Nephron progenitor cell (in vitro differentiated cells): ENCODE measurements at regions not wholly inside any gene's neighbourhood (a gene's known extent, or its start where the extent isn't known, plus 50 kb on each side); places are given as distances from the start of the nearest gene placed in this dataset.

Experiments
- DNase-seq: peaks from one replicate; pipeline ENCODE4 v3.0.0; 2021
- H3K27ac Mint-ChIP-seq: 2 replicates; pipeline ENCODE4 v1.8.0; 2021; ENCODE audit warnings: mild to moderate bottlenecking, moderate library complexity, mixed read lengths
- H3K27me3 Mint-ChIP-seq: 2 replicates; pipeline ENCODE4 v1.8.0; 2021; ENCODE audit warnings: mild to moderate bottlenecking, low read depth, mixed read lengths; ENCODE audit not compliant: poor library complexity
- H3K36me3 Mint-ChIP-seq: 2 replicates; pipeline ENCODE4 v1.8.0; 2021; ENCODE audit warnings: low read depth, mixed read lengths
- H3K4me1 Mint-ChIP-seq: 2 replicates; pipeline ENCODE4 v1.8.0; 2021; ENCODE audit warnings: mixed read lengths
- H3K4me3 Mint-ChIP-seq: 2 replicates; pipeline ENCODE4 v1.8.0; 2021; ENCODE audit warnings: mild to moderate bottlenecking, moderate library complexity, mixed read lengths
- H3K9me3 Mint-ChIP-seq: 2 replicates; pipeline ENCODE4 v1.8.0; 2021; ENCODE audit warnings: mild to moderate bottlenecking, moderate library complexity, mixed read lengths
- TF ChIP-seq, protein P1 (sequence below): fragments of 200-600 bp; sonication (generic); IDR thresholded peaks from 2 replicates; pipeline ENCODE4 v1.5.0; 2021; ENCODE audit warnings: antibody characterized with exemption

DNA sequence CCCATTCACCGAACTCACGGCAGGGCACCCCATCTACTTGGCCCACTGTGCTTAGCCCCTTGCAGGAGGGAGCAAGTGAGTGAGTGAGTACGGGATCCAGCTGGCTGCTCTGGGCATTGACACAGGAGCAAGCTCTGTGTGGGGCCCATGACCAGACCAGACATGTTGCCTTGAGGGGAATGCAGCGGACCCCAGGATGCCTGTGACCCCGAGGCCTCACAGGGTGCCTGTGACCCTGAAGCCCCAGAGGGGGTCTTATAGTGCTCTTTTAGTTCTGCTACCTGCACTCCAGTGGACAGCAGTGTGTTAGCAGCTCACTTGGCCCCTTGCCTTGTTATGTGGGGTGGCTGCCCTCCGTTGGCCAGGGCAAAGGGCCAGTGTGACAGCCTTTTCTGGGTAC, 255.8 kb downstream of the ETNK1 start:
- Mint-ChIP-seq H3K27me3 (peaks cover 3% of the 10 kb centered on the region), H3K9me3 (no peaks in the 10 kb centered on the region), H3K27ac (no peak overlapping the region), H3K4me1 (no peaks in the 10 kb centered on the region), H3K36me3 (no peaks in the 10 kb centered on the region), H3K4me3 (no peak overlapping the region)
- DNase-seq, result no peak
- TF ChIP-seq, protein P1, sequence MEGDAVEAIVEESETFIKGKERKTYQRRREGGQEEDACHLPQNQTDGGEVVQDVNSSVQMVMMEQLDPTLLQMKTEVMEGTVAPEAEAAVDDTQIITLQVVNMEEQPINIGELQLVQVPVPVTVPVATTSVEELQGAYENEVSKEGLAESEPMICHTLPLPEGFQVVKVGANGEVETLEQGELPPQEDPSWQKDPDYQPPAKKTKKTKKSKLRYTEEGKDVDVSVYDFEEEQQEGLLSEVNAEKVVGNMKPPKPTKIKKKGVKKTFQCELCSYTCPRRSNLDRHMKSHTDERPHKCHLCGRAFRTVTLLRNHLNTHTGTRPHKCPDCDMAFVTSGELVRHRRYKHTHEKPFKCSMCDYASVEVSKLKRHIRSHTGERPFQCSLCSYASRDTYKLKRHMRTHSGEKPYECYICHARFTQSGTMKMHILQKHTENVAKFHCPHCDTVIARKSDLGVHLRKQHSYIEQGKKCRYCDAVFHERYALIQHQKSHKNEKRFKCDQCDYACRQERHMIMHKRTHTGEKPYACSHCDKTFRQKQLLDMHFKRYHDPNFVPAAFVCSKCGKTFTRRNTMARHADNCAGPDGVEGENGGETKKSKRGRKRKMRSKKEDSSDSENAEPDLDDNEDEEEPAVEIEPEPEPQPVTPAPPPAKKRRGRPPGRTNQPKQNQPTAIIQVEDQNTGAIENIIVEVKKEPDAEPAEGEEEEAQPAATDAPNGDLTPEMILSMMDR, result no peak

DNA sequence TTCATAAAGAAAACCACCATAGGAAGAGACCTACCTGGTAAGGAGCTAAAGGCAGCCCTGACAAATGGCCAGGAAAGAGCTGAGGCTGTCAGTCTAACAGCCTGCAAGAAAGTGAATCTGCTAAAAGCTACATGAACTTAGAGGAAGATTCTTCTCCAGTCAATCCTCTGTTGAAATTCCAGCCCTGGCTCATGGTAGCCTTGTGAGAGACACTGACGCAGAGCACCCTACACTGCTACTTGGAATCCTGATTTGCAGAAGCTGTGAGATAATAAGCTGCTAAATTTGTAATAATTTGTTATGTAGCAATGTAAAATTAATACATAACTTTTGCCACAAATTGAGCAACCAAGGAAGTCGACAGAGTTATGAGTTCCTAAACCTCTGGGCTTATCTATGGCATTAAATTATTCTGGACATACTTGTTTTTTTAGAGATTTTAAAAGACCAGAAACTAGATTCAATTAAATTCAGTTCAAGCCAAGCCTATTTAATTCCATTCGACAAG, 257.0 kb downstream of the ETNK1 start:
- Mint-ChIP-seq H3K4me3 (no peak overlapping the region), H3K4me1 (no peaks in the 10 kb centered on the region), H3K9me3 (no peaks in the 10 kb centered on the region), H3K36me3 (no peaks in the 10 kb centered on the region), H3K27ac (no peak overlapping the region), H3K27me3 (peaks cover 3% of the 10 kb centered on the region)
- TF ChIP-seq, protein P1, result no peak
- no peak for DNase-seq

DNA sequence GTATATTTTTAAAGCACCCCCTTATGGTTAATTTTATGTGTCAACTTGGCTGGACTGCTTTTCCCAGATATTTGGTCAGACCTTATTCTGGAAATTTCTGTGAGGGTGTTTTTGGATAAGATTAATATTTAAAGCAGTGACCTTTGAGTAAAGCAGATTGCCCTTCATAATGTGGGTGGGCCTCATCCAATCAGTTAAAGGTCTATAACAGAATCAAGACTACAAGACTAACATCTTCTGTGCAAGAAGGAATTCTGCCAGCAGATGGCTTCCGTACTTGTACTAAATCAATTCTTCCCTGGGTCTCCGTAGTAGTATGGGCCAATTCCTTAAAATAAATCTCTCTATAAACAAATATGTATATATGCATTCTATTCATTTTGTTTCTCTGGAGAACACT, 257.6 kb downstream of the ETNK1 start:
- Mint-ChIP-seq H3K4me3 (no peak overlapping the region), H3K4me1 (no peaks in the 10 kb centered on the region), H3K27me3 (peaks cover 3% of the 10 kb centered on the region), H3K27ac (no peak overlapping the region), H3K36me3 (no peaks in the 10 kb centered on the region), H3K9me3 (no peaks in the 10 kb centered on the region)
- no peak for DNase-seq
- TF ChIP-seq, protein P1, result no peak

DNA sequence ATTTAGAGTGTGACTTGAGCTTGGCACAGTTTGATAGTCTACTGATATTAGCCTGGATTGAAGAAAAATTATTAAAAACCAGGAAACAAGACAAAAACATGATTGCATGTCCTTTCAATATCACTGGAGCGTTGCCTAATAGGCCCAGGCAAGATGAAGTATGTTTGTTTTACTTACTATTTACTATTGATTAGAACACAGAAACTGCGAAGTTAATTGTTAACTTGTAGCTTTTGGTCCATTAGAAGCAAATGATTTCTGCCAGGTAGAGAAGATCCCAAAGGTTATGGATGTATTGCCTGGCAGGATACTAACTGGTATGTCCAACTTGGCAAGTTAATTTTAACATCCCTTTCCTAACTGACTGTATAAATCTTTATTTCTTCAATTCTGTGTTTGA, 268.9 kb downstream of the ETNK1 start:
- TF ChIP-seq, protein P1, result no peak
- no peaks in the 10 kb centered on the region for H3K36me3 Mint-ChIP-seq
- no peak overlapping the region for H3K27ac Mint-ChIP-seq

DNA sequence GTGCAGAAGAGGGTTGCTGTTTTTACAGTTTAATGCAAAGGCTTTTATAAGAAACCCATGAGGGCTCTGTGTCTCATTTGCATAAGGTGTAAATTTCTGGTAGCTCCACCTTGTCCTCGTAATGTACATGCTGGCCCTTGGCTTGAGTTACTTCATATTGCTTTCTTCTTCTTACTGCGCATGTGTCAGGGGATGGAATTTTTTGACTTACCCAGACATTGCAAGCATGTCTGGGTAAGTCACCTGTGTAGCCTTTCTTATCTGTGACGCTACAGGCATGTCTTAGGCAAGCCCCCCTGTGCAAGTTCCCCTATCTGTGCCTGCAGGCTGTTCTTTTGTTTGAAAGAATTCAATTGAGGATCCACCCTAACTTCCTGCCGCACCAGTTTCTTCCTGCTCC, 274.2 kb downstream of the ETNK1 start:
- H3K27ac Mint-ChIP-seq, result no peak overlapping the region

More for the DNA sequence above, 268.9 kb downstream of the ETNK1 start:
- no peaks in the 10 kb centered on the region for H3K27me3 Mint-ChIP-seq
- DNase-seq, result no peak
- H3K4me3 Mint-ChIP-seq, result no peak overlapping the region
- H3K4me1 Mint-ChIP-seq, result no peaks in the 10 kb centered on the region
- H3K9me3 Mint-ChIP-seq, result peaks cover 5% of the 10 kb centered on the region

DNA sequence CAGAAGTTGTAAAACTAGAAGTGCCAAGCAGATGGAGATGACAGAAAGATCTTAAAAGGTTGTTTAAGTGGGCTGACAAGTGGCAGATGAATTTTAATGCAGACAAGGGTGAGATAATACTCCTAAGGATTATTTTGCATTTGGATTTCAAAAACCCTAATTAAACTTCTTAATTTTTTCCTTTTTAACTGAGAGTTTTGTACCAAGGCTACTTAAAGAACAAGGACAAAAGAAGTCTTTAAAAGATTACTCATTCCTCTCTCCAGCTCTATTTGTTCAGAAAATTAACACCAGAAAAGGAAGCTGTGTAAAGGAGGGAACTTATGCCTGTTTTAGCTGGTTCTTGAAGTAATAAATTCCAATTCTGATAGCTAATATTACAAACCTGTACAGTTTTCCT, 275.4 kb downstream of the ETNK1 start:
- no peaks in the 10 kb centered on the region for H3K27me3 Mint-ChIP-seq
- no peaks in the 10 kb centered on the region for H3K36me3 Mint-ChIP-seq
- peaks cover 11% of the 10 kb centered on the region for H3K9me3 Mint-ChIP-seq
- TF ChIP-seq, protein P1, result no peak
- H3K4me1 Mint-ChIP-seq, result no peaks in the 10 kb centered on the region
- no peak overlapping the region for H3K27ac Mint-ChIP-seq
- H3K4me3 Mint-ChIP-seq, result no peak overlapping the region
- DNase-seq, result no peak

More for the DNA sequence above, 274.2 kb downstream of the ETNK1 start:
- no peak overlapping the region for H3K4me3 Mint-ChIP-seq
- peaks cover 11% of the 10 kb centered on the region for H3K9me3 Mint-ChIP-seq
- H3K36me3 Mint-ChIP-seq, result no peaks in the 10 kb centered on the region
- TF ChIP-seq, protein P1, result no peak
- no peaks in the 10 kb centered on the region for H3K4me1 Mint-ChIP-seq
- no peak for DNase-seq
- no peaks in the 10 kb centered on the region for H3K27me3 Mint-ChIP-seq
